Karpas-422 (cell line): ENCODE measurements at regions not wholly inside any gene's neighbourhood (a gene's known extent, or its start where the extent isn't known, plus 50 kb on each side); places are given as distances from the start of the nearest gene placed in this dataset.

Experiments used
- DNase-seq: peaks from one replicate; pipeline ENCODE4 v3.0.0-alpha.2; 2015
- H2AFZ ChIP-seq: fragments of 200-600 bp; sonication (generic); 2 replicates; pipeline ENCODE4 v1.6.1; 2014; ENCODE audit warnings: antibody characterized with exemption, low read length, mixed read lengths
- H3K27ac ChIP-seq: fragments of 200-600 bp; sonication (generic); 2 replicates; pipeline ENCODE4 v1.5.1; 2014; ENCODE audit warnings: mild to moderate bottlenecking, low read length, moderate library complexity
- H3K27me3 ChIP-seq: fragments of 200-600 bp; sonication (generic); 2 replicates; pipeline ENCODE4 v1.6.1; 2014; ENCODE audit warnings: low read length, mixed read lengths
- H3K36me3 ChIP-seq: fragments of 200-600 bp; sonication (generic); 2 replicates; pipeline ENCODE4 v1.6.1; 2014; ENCODE audit warnings: low read length, mixed read lengths; ENCODE audit not compliant: insufficient read depth
- H3K4me1 ChIP-seq: fragments of 200-600 bp; sonication (generic); 2 replicates; pipeline ENCODE4 v1.6.1; 2014; ENCODE audit warnings: mild to moderate bottlenecking, low read length, mixed read lengths
- H3K4me2 ChIP-seq: fragments of 200-600 bp; sonication (generic); 2 replicates; pipeline ENCODE4 v1.6.1; 2014; ENCODE audit warnings: low read length, low read depth, mild to moderate bottlenecking; ENCODE audit not compliant: poor library complexity, severe bottlenecking
- H3K4me3 ChIP-seq: fragments of 200-600 bp; sonication (generic); 2 replicates; pipeline ENCODE4 v1.5.1; 2014; ENCODE audit warnings: mild to moderate bottlenecking, antibody characterized with exemption, low read length, mixed read lengths
- H3K79me2 ChIP-seq: fragments of 200-600 bp; sonication (generic); 2 replicates; pipeline ENCODE4 v1.6.1; 2014; ENCODE audit warnings: mild to moderate bottlenecking, low read length, mixed read lengths
- H3K9ac ChIP-seq: fragments of 200-600 bp; sonication (generic); 2 replicates; pipeline ENCODE4 v1.6.0; 2014; ENCODE audit warnings: low read length
- H3K9me2 ChIP-seq: fragments of 200-600 bp; sonication (generic), shearing (Covaris generic); replicated peaks from 2 replicates; pipeline ENCODE4 v1.6.0; 2014; ENCODE audit warnings: mild to moderate bottlenecking, low read length, moderate library complexity; ENCODE audit not compliant: insufficient read depth
- H3K9me3 ChIP-seq: fragments of 300-700, 200-600 bp; sonication (generic); 2 replicates; pipeline ENCODE4 v1.6.1; 2014; ENCODE audit warnings: low read length, mixed read lengths
- H4K20me1 ChIP-seq: fragments of 200-600 bp; sonication (generic); 2 replicates; pipeline ENCODE4 v1.6.1; 2014; ENCODE audit warnings: mild to moderate bottlenecking, antibody characterized with exemption, low read length, low read depth; ENCODE audit not compliant: insufficient read depth

GRCh38 chr10:31708474-31708873, 220.2 kb downstream of the ARHGAP12 start:
- no peaks in the 10 kb centered on the region for H3K9me3 ChIP-seq
- H3K4me2 ChIP-seq = no peak overlapping the region
- no peak for DNase-seq
- no peak overlapping the region for H2AFZ ChIP-seq
- H3K27me3 ChIP-seq = no peaks in the 10 kb centered on the region
- no peak overlapping the region for H3K27ac ChIP-seq
- H3K79me2 ChIP-seq = no peaks in the 10 kb centered on the region
- no peaks in the 10 kb centered on the region for H3K9me2 ChIP-seq
- no peak overlapping the region for H3K4me3 ChIP-seq
- H3K9ac ChIP-seq = no peak overlapping the region
- no peaks in the 10 kb centered on the region for H3K36me3 ChIP-seq
- no peaks in the 10 kb centered on the region for H4K20me1 ChIP-seq
- peaks cover 8% of the 10 kb centered on the region for H3K4me1 ChIP-seq

GRCh38 chr10:31708046-31708445, 220.6 kb downstream of the ARHGAP12 start:
- DNase-seq = no peak
- H3K4me3 ChIP-seq = no peak overlapping the region
- no peak overlapping the region for H3K27ac ChIP-seq
- H2AFZ ChIP-seq = no peak overlapping the region
- no peak overlapping the region for H3K4me2 ChIP-seq
- no peaks in the 10 kb centered on the region for H4K20me1 ChIP-seq
- no peaks in the 10 kb centered on the region for H3K79me2 ChIP-seq
- H3K9ac ChIP-seq = no peak overlapping the region
- no peaks in the 10 kb centered on the region for H3K27me3 ChIP-seq
- no peaks in the 10 kb centered on the region for H3K9me3 ChIP-seq
- H3K9me2 ChIP-seq = no peaks in the 10 kb centered on the region
- peaks cover 8% of the 10 kb centered on the region for H3K4me1 ChIP-seq
- no peaks in the 10 kb centered on the region for H3K36me3 ChIP-seq

GRCh38 chr10:31707093-31708039, 221.3 kb downstream of the ARHGAP12 start:
- H3K4me2 ChIP-seq = no peak overlapping the region
- DNase-seq = no peak
- H3K9me2 ChIP-seq = no peaks in the 10 kb centered on the region
- H3K27me3 ChIP-seq = no peaks in the 10 kb centered on the region
- H3K9me3 ChIP-seq = no peaks in the 10 kb centered on the region
- H3K4me3 ChIP-seq = no peak overlapping the region
- no peaks in the 10 kb centered on the region for H3K36me3 ChIP-seq
- H3K4me1 ChIP-seq = peaks cover 8% of the 10 kb centered on the region
- no peaks in the 10 kb centered on the region for H4K20me1 ChIP-seq
- no peaks in the 10 kb centered on the region for H3K79me2 ChIP-seq
- no peak overlapping the region for H3K27ac ChIP-seq
- no peak overlapping the region; the same call in 1 of the 2 replicates for H2AFZ ChIP-seq
- H3K9ac ChIP-seq = no peak overlapping the region

GRCh38 chr10:31706464-31707092, 222.1 kb downstream of the ARHGAP12 start:
- Histone ChIP-seq H3K9ac (no peak overlapping the region), H3K4me2 (no peak overlapping the region), H3K9me2 (no peaks in the 10 kb centered on the region), H3K4me1 (peaks cover 8% of the 10 kb centered on the region), H3K9me3 (no peaks in the 10 kb centered on the region), H3K4me3 (no peak overlapping the region), H3K27me3 (no peaks in the 10 kb centered on the region), H3K27ac (no peak overlapping the region), H3K79me2 (no peaks in the 10 kb centered on the region), H2AFZ (no peak overlapping the region; the same call in 1 of the 2 replicates), H3K36me3 (no peaks in the 10 kb centered on the region), H4K20me1 (no peaks in the 10 kb centered on the region)
- DNase-seq = no peak

- no peak for DNase-seq
- Histone ChIP-seq H3K9me2 (no peaks in the 10 kb centered on the region), H3K27ac (no peak overlapping the region), H3K4me3 (no peak overlapping the region), H3K36me3 (no peaks in the 10 kb centered on the region), H3K4me2 (no peak overlapping the region), H3K9ac (no peak overlapping the region), H2AFZ (no peak overlapping the region), H4K20me1 (no peaks in the 10 kb centered on the region), H3K9me3 (no peaks in the 10 kb centered on the region), H3K4me1 (peaks cover 8% of the 10 kb centered on the region), H3K27me3 (no peaks in the 10 kb centered on the region), H3K79me2 (no peaks in the 10 kb centered on the region)
Measured at GRCh38 chr10:31705136-31705535, 223.5 kb downstream of the ARHGAP12 start.

- Histone ChIP-seq H3K4me2 (no peak overlapping the region), H2AFZ (no peak overlapping the region), H3K9me3 (no peaks in the 10 kb centered on the region), H3K9ac (no peak overlapping the region), H3K27ac (no peak overlapping the region), H3K36me3 (no peaks in the 10 kb centered on the region), H3K79me2 (no peaks in the 10 kb centered on the region), H3K4me1 (peaks cover 8% of the 10 kb centered on the region), H3K9me2 (no peaks in the 10 kb centered on the region), H3K27me3 (no peaks in the 10 kb centered on the region), H3K4me3 (no peak overlapping the region), H4K20me1 (no peaks in the 10 kb centered on the region)
- DNase-seq = no peak
Measured at GRCh38 chr10:31704195-31704594, 224.4 kb downstream of the ARHGAP12 start.

- no peak for DNase-seq
- no peaks in the 10 kb centered on the region for H3K9me3 ChIP-seq
- H3K79me2 ChIP-seq = no peaks in the 10 kb centered on the region
- peaks cover 8% of the 10 kb centered on the region for H3K4me1 ChIP-seq
- H3K4me2 ChIP-seq = no peak overlapping the region
- H3K9me2 ChIP-seq = no peaks in the 10 kb centered on the region
- no peak overlapping the region for H3K9ac ChIP-seq
- no peak overlapping the region for H3K27ac ChIP-seq
- H4K20me1 ChIP-seq = no peaks in the 10 kb centered on the region
- H3K27me3 ChIP-seq = no peaks in the 10 kb centered on the region
- no peaks in the 10 kb centered on the region for H3K36me3 ChIP-seq
- H2AFZ ChIP-seq = no peak overlapping the region
- H3K4me3 ChIP-seq = no peak overlapping the region
Measured at GRCh38 chr10:31702954-31703353, 225.7 kb downstream of the ARHGAP12 start.

GRCh38 chr10:31702005-31702404, 226.6 kb downstream of the ARHGAP12 start:
- no peaks in the 10 kb centered on the region for H4K20me1 ChIP-seq
- no peaks in the 10 kb centered on the region for H3K9me3 ChIP-seq
- no peak overlapping the region for H3K9ac ChIP-seq
- no peak overlapping the region for H3K27ac ChIP-seq
- H3K4me1 ChIP-seq = peaks cover 3% of the 10 kb centered on the region
- H3K4me3 ChIP-seq = no peak overlapping the region
- no peak overlapping the region for H2AFZ ChIP-seq
- no peak overlapping the region for H3K4me2 ChIP-seq
- no peak for DNase-seq
- no peaks in the 10 kb centered on the region for H3K27me3 ChIP-seq
- H3K79me2 ChIP-seq = no peaks in the 10 kb centered on the region
- H3K36me3 ChIP-seq = no peaks in the 10 kb centered on the region
- no peaks in the 10 kb centered on the region for H3K9me2 ChIP-seq
